ENCODE measurements at regions not wholly inside any gene's neighbourhood (a gene's known extent, or its start where the extent isn't known, plus 50 kb on each side); places are given as distances from the start of the nearest gene placed in this dataset.
"Not testable (repeated sequence)": the region's sequence is repeated elsewhere in the genome, so short reads cannot be mapped to it uniquely, and the experiment has no call there.

- DNase-seq (ENCODE audit: low spot score) = no peak
Measured at GRCh38 chr2:5148392-5149085, 543.6 kb upstream of the SOX11 start.

DNA sequence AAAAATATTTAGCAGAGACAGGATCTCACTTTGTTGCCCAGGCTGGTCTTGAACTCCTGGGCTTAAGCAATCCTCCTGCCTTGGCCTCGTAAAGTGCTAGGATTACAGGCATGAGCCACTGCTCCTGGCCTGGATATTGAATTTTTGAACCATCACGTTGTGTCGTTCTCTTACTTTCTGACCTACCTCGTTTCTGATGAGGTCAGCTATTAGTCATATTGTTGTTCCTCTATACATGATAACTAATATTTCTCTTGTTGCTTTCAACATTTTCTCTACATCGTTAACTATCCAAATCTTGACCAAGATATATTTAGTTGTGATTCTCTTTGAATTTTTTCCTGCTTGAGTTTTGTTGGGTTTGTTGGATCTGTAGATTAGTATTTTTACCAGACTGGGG is 541.3 kb upstream of the SOX11 start:
- no peak for DNase-seq (ENCODE audit: low spot score)

GRCh38 chr2:5164776-5165525 is 527.2 kb upstream of the SOX11 start:
- DNase-seq (ENCODE audit: low spot score) = no peak

GRCh38 chr2:5172923-5173322 is 519.3 kb upstream of the SOX11 start:
- no peak for DNase-seq (ENCODE audit: low spot score)

DNA sequence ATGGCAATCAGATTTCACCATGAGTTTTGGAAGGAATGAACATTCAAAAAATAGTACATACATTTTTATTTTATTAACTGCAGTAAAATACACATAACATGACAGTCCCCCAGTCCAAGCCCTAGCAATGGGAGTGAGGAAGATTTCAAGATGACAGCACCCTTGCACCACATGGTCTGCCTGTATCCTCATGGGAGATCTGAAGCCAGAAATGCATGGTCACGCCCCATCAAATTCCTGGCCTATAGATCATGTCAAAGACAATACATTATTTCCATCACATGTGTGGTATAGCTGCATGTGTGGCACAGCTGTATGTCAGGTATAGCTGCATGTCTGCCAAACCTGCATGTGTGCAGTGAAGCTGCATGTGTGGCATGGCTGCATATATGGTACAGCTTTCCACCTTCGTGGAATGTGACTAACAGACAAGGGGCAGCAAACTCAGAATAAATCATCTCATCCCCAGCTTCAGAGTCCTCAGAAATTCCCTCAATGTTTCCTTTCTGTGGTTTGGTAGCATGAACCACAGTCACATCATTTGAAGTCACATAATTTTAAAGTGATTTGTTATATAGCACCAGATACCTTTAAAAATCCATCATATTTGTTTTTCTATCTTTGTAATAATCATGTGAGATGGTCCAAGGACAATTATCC is 518.2 kb upstream of the SOX11 start:
- DNase-seq (ENCODE audit: low spot score) = no peak

DNA sequence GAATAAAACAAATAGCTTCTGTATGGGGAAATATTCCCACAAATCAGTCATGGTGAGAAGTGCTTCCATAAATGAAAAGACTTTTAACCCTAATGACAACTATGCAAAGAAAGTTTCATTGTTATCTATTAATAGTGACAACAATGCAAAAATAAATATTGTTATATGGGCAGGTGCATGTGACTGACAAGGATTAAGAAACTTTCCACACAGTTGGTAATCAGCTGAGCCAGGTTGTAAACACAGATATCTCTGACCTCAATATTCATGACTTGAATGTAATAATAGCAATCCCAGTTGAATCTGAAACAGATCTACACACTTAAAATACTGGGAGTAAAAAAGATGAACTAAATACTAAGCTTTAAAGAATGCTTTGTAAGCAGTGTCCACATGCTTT is 517.0 kb upstream of the SOX11 start:
- no peak for DNase-seq (ENCODE audit: low spot score)

- no peak for DNase-seq (ENCODE audit: low spot score)
Measured at GRCh38 chr2:5176764-5177163, 515.4 kb upstream of the SOX11 start.

DNA sequence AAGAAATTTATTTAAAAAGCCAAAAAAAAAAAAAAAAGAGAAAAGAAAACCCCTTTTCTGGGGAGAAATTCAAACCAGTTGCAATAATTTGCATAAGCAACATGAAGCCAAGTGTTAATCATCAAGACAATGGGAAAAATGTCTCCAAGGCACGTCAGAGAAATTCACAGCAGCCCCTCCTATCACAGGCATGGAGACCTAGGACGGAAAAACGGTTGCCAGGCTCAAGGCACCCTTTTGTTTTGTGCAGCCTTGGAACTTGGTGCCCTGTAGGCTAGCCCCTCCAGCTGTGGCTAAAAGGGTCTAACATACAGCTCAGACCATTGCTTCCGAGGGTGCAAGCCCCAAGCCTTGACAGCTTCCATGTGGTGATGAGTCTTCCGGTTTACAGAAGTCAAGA is 509.2 kb upstream of the SOX11 start:
- DNase-seq (ENCODE audit: low spot score) = no peak

DNA sequence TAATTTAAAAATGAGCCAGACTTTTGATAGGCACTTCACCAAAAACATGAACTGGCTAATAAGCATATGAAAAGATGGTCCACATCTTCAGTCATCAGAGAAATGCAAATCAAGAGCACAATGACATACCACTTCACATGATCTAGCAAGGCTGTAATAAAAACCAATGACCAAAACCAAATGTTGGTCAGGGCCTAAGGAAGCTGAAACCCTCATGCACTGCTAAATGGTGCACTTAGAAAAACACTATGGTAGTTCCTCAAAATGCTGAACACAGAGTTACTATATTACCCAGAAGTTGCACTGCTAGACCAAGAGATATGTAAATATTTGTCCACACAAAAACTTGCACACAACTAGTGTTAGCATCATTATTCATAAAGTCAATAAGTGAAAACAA is 504.9 kb upstream of the SOX11 start:
- DNase-seq (ENCODE audit: low spot score) = no peak

GRCh38 chr2:5188636-5189035 is 503.5 kb upstream of the SOX11 start:
- no peak for DNase-seq (ENCODE audit: low spot score)

- DNase-seq (ENCODE audit: low spot score) = no peak
Measured at GRCh38 chr2:5190023-5190422, 502.2 kb upstream of the SOX11 start.

DNA sequence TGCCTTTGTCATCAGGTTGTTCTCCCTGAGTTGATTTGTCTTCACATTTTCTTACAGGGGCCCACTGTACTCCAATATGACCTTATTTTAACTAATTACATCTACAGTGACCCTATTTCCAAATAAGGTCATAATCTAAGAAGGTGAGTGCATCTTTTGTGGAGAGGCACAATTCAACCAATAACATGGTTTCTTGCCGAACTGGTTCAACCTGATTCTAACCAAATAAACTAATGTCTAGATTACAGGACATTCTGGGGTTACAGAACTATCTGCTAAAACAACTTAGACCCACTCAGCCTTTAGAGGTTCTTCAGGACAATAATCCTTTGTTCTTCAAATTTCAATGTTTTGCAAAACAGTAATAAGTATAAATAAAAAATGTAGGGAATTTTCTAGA is 496.5 kb upstream of the SOX11 start:
- DNase-seq (ENCODE audit: low spot score) = no peak

DNA sequence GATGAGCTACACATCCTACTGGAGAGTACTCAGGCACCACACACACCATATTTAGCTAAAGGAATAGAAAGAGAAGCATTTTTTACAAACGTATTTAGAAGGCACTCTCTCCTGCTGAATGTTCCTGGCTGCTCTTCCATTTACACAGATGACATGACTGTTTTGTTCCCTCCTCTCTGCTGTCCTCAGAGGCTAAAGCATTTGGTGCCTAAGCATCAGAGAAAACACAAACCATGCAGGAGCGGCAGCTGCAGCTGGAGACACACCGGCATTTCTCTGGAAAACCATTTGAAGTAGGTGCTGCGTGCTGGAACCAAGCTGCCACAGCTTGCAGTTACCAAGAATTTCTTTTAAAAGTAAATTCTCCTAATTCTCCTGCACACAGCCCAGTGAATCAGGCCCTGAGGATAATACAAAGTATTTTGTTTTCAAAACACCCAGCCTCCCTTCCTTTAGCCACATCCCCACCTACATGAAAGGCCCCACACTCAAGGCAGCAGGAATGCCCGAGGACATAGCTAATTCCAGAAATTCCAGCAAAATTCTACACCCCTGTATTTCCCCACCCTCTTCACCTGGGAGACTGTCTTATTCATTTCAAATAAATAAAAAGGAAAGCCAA is 488.9 kb upstream of the SOX11 start:
- no peak for DNase-seq (ENCODE audit: low spot score)

DNA sequence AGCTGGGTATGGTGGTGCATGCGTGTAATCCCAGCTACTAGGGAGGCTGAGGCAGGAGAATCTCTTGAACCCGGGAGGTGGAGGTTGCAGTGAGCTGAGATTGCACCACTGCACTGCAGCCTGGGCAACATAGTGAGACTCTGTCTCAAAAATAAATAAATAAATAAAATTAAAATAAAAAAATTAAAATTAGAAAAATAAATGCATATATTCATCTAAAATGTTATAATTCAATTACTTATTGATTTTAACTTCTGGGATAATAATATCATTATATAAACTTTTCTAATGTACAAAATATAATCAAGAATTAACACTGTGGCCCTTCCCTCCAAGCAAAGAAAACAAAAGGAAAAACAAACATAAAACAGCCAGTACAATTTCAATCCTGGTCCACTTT is 485.4 kb upstream of the SOX11 start:
- not testable (repeated sequence) for DNase-seq (ENCODE audit: low spot score)

GRCh38 chr2:5215989-5216607 is 476.1 kb upstream of the SOX11 start:
- no peak for DNase-seq (ENCODE audit: low spot score)

- no peak for DNase-seq (ENCODE audit: low spot score)
Measured at GRCh38 chr2:5227062-5227699, 465.0 kb upstream of the SOX11 start.

DNA sequence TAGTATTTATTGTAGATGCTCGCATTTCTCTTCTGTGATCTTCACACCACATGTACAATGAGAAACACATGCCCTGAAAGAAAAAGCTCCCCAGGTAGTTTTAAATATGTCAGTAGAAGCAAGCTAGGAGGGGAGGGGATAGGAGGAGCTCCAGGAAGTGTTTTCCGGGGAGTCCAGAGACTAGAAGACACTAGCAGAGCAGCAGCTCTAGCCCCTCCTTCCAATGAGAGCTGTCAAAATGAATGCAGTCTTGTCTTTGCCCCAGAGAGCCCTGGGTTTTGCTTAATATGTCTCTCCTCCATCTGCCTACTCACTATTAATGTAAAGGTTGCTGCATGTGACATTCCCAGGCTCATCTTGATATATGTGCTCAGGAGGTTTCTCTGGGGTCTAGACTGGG is 462.6 kb upstream of the SOX11 start:
- no peak for DNase-seq (ENCODE audit: low spot score)

- DNase-seq (ENCODE audit: low spot score) = no peak
Measured at GRCh38 chr2:5230444-5230843, 461.7 kb upstream of the SOX11 start.

GRCh38 chr2:5230855-5231254 is 461.3 kb upstream of the SOX11 start:
- DNase-seq (ENCODE audit: low spot score) = no peak

DNA sequence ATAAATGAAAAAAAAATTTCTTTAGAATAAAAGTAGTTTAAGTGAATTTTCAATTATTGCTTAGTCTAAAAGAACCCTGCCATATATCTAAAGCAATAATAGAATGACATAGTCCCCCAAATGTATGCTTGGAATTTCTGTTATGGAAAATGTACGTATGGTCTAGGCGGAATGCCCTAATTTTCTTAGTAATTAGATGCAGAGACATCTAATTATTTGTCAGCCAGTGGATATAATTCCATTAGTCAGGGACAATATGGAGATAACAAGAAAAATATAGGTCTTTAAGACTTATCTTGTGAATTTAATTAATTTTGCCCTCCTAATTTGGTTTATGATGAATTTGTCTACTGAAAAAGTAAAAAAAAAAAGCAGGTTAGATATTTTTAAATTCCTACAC is 460.9 kb upstream of the SOX11 start:
- DNase-seq (ENCODE audit: low spot score) = no peak

- DNase-seq (ENCODE audit: low spot score) = no peak
Measured at GRCh38 chr2:5234563-5234962, 457.6 kb upstream of the SOX11 start.

- DNase-seq (ENCODE audit: low spot score) = no peak
Measured at GRCh38 chr2:5235701-5236100, 456.5 kb upstream of the SOX11 start.
